HUDEP-2 (cell line): ENCODE measurements at regions not wholly inside any gene's neighbourhood (a gene's known extent, or its start where the extent isn't known, plus 50 kb on each side); places are given as distances from the start of the nearest gene placed in this dataset.
A peak's percentile ranks its signal among the peaks of the same experiment; 100 is the strongest.
"Not testable (repeated sequence)": the region's sequence is repeated elsewhere in the genome, so short reads cannot be mapped to it uniquely, and the experiment has no call there.

ENCODE experiments used
- DNase-seq, 76 experiments: peaks; one replicate each; lab custom pipeline; 2025; ENCODE audit not compliant: unreplicated experiment in 76 of 76; lab: John Stamatoyannopoulos, UW

DNA sequence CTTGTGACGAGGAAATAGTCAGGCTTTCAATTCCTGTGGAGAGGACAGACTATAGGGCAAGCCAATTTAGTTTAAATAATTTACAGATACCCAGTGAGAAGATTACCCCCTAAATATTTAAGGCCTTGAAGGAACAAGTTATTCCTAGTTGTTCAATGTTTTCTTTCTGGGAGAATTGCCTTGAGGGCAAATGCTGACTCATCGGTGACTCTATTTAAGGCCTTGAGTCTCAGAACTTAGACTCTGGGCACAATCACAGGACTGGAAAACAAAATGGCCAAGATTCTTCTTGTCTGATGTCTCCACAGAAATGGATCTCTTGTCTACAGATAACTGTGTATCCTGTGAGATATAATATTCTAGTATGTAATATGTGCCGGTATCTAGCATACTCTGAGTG is 467.1 kb downstream of the SUCLG1 start:
- DNase-seq: no peak

DNA sequence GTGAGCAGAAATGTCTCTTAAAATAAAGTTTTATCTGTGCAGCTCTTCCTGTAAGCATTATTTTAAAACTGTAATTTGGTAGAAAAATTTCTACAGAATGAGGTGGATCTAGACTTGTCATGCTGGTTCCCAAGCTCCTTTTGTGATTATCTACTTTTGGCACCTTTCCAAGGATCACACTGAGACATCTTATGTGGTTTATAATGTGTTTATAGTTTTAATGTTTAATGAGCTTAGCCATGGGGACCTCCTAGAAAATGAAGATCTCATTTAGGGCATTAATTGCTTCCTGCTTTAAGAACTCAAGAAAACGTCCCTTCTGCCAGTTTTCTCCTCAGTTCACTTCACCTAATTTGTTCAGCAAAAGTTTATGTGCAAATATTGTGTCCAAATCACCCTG is 468.4 kb downstream of the SUCLG1 start:
- DNase-seq: no peak

DNA sequence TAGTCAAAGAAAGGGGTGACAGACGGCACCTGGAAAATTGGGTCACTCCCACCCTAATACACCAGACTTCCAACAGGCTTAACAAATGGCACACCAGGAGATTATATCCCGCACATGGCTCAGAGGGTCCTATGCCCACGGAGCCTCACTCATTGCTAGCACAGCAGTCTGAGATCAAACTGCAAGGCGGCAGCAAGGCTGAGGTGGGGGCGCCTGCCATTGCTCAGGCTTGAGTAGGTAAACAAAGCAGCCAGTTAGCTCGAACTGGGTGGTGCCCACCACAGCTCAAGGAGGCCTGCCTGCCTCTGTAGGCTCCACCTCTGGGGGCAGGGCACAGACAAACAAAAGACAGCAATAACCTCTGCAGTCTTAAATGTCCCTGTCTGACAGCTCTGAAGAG is 482.5 kb downstream of the SUCLG1 start:
- DNase-seq: not testable (repeated sequence)

DNA sequence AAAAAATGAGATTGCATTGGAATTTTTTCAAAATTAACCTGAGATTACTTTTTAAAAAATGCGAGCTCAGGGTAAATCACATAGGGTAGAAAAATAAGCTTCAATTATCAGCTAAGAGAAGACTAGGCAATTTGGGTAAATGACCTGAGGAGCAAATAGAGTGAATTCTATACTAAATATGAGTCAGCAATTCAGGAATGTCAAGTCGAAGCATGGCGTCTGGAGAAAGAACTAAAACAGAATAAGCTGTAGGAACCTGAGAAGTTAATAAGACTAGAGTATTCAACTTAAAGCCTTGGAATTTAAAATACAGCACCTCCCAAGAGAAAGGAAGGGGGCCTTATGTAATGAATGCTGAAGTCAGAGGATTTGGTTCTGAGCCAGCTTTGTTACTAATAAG is 487.0 kb downstream of the SUCLG1 start:
- DNase-seq: no peak

DNA sequence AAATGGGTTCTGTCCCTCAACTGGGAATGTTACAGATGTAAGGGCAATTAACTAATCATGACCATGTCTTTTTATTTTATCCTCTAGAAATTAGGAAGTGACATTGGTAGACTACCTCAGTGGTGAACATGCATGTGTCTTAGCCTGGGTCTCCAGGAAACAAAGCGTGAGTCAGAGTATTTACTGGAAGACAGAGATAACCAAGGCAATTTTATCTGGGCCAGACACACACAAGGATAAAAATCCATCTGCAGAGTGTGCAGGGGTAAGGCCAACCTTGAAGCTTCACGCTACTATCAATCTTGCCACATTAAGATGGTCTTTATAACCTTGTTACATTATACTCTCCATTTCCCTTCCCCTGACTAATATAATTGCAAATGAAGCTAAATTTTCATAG is 487.5 kb downstream of the SUCLG1 start:
- DNase-seq: peak in 62 of 76 experiments; percentile 5 to 90 (median 64)

DNA sequence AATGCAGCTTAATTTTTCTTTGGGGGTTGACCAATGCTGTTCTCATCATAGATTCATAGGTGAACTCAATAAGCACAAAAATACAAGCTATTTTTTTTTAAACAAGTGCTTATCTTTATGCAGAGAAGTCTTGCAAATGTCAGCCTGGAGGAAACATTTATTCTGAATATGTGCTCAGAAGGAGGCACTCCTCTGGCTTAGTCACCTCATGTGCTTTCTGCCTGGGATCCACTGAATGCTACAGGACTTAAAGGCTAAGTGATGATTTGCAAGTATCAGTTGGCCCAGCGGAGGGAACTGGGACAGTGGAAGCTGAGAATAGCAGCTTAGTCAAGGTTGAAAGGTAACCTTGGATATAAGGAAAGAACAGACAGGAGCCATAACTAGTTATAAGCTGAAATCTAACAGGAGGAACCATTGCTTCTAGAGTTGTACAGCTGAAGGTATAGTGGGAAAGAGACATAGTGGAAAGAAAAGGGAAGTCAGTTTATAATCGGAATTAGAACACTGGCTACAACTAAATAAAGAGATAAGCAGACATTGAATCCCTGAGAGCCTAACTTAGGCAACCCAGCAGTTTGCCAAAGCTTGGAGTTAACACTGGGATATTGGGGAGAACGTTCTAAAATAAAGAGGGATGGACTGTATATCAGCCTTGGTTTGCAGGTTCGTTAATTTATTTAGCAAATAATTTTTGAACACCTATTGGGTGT is 488.7 kb downstream of the SUCLG1 start:
- peak in 2 of 76 experiments; percentile 11 to 25 for DNase-seq

DNA sequence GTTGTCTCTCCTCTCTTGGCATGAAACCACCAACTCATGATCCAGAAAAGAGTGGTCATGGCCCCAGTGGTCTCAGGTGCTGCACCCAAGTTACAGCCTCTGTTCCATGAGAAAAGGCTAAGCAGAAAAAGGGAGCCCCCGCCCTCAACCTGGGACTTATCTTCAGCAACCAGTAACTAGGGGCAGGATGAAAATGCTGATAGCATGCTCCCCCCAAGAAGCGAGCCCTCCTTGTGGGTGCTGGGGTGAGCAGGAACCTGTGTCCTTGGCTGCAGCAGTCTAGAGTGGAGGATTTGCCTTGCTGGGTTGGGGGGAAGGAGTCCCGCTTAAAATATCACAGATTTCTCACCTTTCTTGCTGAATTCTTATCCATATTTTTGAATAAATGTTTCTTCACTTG is 490.0 kb downstream of the SUCLG1 start:
- peak in 1 of 76 experiments; percentile 6 for DNase-seq

DNA sequence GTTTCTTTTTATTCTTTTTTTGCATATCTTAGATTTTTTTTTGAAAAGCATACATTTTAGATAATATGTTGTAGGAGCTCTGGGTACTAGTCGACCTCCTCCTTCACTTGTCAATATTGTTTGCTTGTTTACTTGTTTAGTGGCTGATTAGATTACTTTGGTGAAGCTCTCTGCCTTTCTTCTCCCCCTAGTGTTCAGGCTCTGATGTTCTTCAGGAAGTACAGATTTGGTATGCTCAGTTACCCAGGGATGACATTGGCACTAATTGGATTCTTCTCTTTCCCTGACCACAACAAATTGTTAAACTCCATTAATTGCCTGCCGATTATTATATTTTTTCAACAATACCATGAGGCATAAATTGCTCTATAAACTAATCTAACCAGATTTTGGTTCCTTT is 491.2 kb downstream of the SUCLG1 start:
- DNase-seq: peak in 4 of 76 experiments; percentile 1 to 17 (median 6)

DNA sequence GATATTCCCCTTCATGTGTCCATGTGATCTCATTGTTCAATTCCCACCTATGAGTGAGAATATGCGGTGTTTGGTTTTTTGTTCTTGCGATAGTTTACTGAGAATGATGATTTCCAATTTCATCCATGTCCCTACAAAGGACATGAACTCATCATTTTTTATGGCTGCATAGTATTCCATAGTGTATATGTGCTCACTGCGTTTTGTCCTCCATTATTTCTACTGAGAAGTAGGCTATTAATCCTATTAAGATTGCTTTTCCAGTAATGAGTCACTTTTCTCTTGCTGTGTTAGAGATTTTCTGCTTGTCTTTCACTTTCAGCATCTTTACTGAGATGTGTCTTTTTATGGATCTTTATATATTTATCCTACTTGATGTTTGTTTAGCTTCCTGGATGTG is 492.1 kb downstream of the SUCLG1 start:
- DNase-seq: not testable (repeated sequence)

DNA sequence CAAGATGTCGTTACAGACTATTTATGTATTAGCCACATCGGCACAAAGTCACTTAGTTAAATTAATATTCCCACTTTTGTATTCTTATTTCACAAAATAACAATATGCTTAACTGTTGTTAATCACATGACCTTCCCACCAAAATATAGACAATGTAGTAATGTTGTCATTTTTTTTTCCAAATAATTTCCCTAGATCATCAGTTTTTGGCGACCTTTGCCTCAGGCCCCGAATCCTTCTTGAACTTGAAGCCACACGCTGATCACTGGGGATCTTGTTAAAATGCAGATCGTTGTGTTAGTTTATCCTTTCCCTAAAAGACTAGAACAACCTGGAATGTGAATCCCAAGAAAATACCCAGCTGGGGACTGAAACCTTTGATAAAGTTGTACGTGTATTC is 497.6 kb downstream of the SUCLG1 start:
- DNase-seq: no peak

DNA sequence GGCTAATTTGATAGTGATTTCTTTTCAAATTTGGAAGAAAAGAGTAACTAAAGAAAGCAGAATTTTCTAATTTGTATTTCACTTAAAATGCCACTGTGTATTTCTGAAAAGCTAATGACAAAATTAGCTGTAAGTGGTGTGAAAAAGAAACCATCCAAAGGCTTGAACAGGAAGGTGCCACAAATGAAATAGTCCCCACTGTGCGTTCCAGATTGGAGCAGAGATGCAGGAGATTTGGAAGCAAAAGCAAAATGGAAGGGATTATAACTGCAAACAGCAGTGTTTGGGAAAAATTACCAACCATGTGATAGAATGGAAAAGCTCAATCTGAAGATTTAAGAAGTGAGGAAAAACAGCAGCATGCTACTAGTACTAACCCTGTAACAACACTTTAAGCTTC is 498.7 kb downstream of the SUCLG1 start:
- no peak for DNase-seq

DNA sequence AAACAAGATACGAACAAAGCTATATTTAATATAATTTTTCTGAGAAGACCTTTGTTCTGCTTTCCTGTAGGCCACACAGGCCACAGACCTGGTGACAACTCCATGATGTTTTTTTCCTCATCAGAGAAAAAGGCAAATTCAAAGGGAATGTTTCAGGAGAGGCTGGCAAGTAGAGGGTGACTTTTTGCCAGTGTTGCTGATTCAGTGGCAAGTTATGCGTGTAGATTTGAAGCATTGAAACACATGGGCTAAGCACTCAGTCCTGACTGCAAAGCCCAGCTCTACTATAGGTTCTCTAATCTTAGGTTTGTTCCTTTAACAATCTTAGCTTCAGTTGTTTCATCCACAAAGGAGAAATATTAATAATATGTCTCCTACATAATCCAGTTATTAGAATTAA is 499.8 kb downstream of the SUCLG1 start:
- no peak for DNase-seq

DNA sequence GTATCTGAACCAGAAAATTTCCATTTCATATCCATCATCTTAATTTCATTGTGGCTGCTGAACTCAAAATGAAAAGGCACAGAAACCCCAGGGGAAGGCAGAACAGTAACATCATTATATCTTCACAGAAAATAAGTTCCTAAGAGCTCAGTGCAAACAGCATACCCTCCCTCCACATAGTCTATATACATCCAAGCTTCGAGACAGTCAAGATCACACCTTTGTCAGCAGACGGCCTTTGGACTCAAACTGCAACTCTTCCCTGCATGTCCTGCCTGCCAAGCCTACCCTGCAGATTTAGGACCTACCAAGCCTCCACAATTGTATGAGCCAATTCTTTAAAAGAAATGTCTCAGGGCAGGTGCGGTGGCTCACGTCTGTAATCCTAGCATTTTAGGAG is 502.1 kb downstream of the SUCLG1 start:
- DNase-seq: no peak

DNA sequence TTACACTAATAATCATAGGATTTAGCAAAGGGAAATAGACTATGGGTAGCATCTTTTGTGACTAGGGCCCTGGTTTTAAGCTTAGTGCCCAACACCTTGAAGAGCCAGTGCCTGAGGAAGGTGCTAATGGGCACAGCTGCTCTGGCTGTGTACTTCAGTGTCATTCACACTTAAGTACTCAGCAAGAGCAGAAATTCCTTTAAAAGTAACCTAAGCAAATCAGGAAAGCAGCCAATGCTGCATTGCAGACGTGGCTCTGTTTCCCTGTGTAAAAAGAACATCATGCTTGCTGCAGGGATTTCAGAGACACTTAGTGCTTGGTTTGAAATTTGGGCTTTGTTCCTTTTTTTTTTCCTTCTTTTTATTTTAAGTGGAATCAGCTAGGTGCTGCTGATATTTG is 505.4 kb downstream of the SUCLG1 start:
- no peak for DNase-seq

DNA sequence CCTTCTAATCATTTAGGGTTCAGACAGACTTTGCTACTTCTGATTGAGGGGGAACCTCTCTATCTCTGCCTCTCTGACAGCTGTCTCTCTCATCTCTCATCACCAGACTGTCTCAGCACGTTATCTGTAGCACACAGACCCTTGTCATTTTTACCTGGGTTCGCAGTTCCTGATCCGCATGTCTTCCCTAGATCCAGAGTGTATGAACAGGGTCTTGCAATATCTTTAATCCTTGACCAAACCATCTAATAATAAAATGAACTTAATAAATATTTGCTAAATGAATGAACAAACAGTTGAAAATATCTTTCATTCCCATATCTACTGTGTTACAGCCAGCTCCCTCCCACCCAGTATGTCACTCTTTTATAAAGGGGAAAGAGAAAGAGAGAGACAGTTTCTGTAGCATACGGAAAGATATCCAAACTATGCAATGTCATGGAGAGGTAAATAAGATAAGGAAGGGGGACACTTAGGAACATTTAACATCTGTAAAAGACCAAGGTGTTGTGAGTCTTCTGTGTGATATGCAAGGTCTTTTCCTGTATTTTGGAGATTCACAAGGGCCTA is 507.6 kb downstream of the SUCLG1 start:
- peak in 18 of 76 experiments; percentile 1 to 61 (median 23) for DNase-seq

DNA sequence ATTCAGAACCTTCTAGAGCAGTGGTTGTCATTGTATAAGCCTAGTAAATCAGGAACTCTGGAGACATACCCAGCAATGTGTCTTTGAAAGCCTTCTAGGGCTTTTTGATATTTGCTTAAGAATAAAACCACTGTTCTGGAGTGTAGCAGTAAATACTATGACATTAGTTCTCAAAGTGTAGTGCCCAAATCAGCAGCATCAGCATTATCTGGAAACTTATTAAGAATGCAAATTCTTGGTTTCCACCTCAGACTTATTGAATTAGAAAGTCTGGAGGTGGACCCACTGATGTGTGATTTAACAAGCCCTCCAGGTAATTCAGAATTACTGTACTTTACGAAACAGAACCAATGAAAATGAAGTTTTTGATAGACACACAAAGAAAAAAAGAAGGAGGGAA is 509.7 kb downstream of the SUCLG1 start:
- DNase-seq: no peak

DNA sequence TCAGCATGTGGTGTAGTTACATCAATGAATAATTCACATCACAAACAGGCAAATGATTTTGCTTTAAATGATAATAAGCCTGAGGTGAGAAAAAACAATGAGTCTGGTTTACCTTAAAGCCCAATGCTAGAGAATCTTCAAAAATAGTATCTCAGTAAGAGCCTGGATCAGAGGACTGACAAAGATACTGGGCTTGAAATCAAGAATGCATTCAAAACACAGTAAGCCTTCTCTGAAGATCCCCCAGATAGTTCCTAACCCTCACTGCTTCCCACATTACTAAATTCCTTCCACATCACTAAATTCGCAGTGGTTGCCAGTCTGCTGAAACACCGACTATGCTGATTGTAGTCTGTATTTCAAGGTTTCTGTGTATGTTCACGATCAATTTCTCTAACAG is 514.9 kb downstream of the SUCLG1 start:
- no peak for DNase-seq

DNA sequence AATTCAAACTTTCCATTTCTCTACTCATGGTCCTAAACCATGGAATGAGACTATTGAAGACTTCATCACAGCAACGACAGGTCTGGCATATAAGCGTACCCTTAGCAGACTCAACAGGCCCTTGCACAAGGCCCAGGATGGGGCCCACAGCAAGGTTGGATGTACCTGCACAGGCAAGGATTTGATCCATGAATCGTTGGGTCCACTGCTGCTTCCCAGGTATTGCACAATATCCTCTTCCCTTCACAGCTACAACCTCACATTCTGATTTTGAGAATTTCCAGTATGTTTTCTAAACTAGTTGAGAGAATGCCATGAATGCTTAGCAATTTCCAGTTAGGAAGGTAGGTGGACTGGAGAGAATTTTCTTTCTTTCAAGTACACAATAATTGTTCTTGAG is 515.8 kb downstream of the SUCLG1 start:
- DNase-seq: no peak

DNA sequence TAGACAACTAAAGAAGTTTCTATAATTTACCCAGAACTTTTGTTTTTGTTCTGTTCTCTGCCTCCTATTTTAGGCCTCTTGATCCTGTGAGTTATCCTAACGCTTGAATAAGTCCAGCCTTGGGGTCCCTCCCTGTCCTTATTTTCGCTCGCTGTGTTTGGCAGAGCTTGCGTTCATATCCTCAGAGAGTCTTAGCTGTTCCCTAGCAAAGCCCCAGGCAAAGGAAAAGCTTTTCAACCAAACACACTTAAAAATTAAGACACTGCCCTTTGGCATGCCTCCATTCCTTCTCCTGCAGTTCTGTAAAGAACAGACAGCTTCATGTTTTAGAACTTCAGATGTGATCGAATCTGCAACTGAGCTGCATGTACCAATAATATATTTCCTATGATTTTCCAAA is 517.2 kb downstream of the SUCLG1 start:
- DNase-seq: no peak

DNA sequence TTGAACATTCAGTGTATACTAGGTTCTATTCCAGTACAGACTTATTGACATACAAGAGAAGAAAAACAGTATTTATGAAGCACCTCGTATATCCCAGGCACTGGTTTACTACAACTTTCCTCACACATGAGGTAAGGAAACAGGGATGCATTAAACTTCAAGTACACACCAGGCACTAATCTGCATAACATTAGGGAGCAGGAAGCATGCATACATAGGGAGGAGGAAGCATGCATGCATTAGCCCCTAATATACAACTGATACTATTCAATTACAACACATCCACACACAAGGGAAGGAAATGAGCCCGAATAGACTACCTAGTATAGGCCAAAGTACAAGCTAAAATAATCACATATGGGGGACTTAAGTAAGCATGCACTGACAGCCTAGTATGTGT is 525.3 kb downstream of the SUCLG1 start:
- no peak for DNase-seq

DNA sequence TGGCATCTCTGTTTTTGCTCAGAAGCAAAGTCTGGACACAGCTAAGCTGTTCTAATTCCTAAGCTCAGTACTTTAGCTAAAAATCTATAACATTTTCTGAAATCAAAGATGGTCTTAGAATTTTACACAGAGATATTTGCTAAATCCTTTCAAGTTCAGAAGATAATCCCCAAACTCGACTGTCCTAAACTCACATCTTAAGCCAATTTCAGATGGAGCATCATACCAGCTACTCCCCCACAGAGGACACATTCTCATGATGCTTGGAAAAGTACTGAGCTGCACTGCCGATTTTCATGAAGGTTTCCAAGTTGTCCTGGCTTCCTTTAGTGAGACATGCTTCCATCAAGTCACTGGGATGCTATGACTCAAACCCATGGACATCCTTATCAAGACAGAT is 535.5 kb downstream of the SUCLG1 start:
- no peak for DNase-seq

DNA sequence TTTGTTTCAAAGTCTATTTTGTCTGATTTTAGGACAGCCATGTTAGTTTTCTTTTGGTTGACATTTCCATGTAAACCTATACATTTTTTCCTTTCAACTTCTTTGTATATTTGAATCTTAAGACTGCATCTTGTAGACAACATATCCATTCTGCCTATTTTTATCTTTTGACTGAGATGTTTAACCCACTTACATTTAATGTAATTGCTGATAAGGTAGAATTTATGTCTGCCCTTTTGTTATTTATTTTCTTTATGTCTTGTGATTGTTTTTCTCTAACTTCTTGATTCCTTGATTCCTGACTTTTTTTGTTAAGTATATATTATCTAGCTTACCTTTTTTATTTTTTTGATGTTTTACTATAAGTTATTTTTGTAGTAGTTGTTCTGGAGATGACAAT is 542.5 kb downstream of the SUCLG1 start:
- DNase-seq: no peak

DNA sequence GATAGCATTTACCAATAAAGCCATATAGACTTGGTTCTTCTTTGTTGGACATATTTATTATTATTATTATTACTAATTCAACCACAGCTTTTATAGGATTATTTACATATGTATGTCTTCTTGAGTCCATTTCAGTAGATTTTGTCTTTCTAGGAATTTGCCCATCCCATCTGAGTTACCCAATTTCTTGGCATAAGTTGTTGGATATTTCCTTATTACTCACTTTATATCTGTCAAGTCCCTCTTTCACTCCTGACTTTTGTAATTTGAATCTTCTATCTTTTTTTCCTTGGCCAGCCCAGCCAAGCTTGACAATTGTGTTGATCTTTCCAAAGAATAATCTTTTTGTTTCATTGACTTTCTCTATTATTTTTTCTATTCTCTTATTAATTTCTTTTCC is 543.7 kb downstream of the SUCLG1 start:
- no peak for DNase-seq
